DOHH2 (cell line): ENCODE measurements at regions not wholly inside any gene's neighbourhood (a gene's known extent, or its start where the extent isn't known, plus 50 kb on each side); places are given as distances from the start of the nearest gene placed in this dataset.

Experiments
- EZH2phosphoT487 ChIP-seq: fragments of 200-600 bp; sonication (generic); IDR thresholded peaks from 2 replicates; pipeline ENCODE4 v1.6.1; 2017; ENCODE audit warnings: borderline replicate concordance, mild to moderate bottlenecking, antibody characterized with exemption, low read length, moderate library complexity, mixed read lengths
- TF ChIP-seq, protein P1 (sequence below): fragments of 200-600 bp; sonication (generic); IDR thresholded peaks from one replicate; pipeline ENCODE4 v1.5.1; 2014; ENCODE audit warnings: antibody characterized with exemption, mild to moderate bottlenecking, low read depth, low read length; ENCODE audit not compliant: poor library complexity, severe bottlenecking

DNA sequence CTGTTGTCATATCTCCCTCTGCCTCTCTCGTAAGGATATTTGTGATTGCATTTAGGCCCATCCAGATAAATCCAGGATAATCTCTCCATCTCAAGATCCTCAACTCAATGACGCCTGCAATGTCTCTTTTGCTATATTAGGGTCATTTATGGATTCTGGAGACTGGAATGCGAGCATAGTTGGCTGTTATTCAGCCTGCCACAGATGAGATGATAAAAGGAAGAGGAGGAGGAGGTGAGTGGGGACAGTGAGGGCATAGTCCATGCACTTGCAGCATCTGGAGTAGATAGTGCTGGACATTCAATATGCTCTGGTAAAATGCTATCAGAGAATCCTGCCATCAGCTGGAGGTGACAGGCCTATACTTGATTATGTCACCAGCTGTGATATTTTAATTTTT is 131.6 kb upstream of the CACNA1E start:
- TF ChIP-seq, protein P1, sequence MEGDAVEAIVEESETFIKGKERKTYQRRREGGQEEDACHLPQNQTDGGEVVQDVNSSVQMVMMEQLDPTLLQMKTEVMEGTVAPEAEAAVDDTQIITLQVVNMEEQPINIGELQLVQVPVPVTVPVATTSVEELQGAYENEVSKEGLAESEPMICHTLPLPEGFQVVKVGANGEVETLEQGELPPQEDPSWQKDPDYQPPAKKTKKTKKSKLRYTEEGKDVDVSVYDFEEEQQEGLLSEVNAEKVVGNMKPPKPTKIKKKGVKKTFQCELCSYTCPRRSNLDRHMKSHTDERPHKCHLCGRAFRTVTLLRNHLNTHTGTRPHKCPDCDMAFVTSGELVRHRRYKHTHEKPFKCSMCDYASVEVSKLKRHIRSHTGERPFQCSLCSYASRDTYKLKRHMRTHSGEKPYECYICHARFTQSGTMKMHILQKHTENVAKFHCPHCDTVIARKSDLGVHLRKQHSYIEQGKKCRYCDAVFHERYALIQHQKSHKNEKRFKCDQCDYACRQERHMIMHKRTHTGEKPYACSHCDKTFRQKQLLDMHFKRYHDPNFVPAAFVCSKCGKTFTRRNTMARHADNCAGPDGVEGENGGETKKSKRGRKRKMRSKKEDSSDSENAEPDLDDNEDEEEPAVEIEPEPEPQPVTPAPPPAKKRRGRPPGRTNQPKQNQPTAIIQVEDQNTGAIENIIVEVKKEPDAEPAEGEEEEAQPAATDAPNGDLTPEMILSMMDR, result no peak
- TF ChIP-seq EZH2phosphoT487, result no peak
